ENCODE measurements at regions not wholly inside any gene's neighbourhood (a gene's known extent, or its start where the extent isn't known, plus 50 kb on each side); places are given as distances from the start of the nearest gene placed in this dataset.

DNA sequence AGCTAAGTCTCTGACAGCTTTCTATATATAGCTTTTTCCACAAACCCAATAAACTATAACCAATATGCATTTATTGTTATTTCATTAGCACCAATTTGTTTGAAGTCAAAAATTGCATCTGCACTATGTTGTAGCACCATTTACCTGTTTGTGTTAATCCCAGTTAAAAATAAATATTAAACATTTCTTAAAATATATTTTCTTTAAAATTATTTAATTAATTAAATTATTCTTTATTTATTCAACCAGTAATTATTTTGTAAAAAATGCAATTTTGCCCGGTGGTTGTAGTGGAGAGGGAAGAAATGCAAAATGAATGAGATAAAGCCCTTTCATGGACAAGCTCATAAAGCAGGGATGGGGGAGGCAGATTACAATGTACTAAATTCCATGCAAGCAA is 1257.9 kb downstream of the PCDH17 start:
- H3K27ac ChIP-seq (ENCODE audit: low read depth, low read length): no peak overlapping the region
- no peaks in the 10 kb centered on the region for H3K36me3 ChIP-seq (ENCODE audit: insufficient read depth, low read length)
- H3K4me1 ChIP-seq (ENCODE audit: insufficient read depth, low read length): peaks cover 10% of the 10 kb centered on the region
- H3K4me3 ChIP-seq (ENCODE audit: low read length): no peak overlapping the region
- no peak overlapping the region for H3K9ac ChIP-seq (ENCODE audit: low read depth, low read length)
- no peaks in the 10 kb centered on the region for H3K27me3 ChIP-seq (ENCODE audit: insufficient read depth, low read length)
- H3K9me3 ChIP-seq (ENCODE audit: insufficient read depth, low read depth, low read length): no peaks in the 10 kb centered on the region
- 86% methylated on average over 1 of the region's 1 CpG for WGBS

DNA sequence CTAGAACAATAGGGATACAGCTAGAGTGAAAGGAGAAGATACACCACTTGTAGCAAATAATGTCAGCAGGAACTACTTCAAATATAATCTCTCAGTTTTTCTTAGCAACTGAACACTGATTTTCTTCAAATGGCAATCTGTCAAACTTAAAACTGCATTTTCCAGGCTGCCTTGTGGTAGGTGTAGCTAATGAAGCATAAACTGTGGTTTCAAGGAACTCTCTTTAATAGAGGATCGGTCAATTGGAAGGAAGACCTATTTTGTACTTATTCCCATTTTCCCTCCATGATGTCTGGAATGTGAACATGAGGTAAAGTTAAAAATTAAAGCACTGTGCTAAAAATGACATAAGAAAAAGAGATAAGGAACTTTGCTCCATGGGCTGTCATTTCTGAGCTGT is 1261.9 kb downstream of the PCDH17 start:
- no peaks in the 10 kb centered on the region for H3K9me3 ChIP-seq (ENCODE audit: insufficient read depth, low read depth, low read length)
- H3K27me3 ChIP-seq (ENCODE audit: insufficient read depth, low read length): no peaks in the 10 kb centered on the region
- no peaks in the 10 kb centered on the region for H3K36me3 ChIP-seq (ENCODE audit: insufficient read depth, low read length)
- no peaks in the 10 kb centered on the region for H3K4me1 ChIP-seq (ENCODE audit: insufficient read depth, low read length)
- H3K9ac ChIP-seq (ENCODE audit: low read depth, low read length): no peak overlapping the region
- WGBS: 100% methylated on average over 1 of the region's 1 CpG
- H3K4me3 ChIP-seq (ENCODE audit: low read length): no peak overlapping the region
- no peak overlapping the region for H3K27ac ChIP-seq (ENCODE audit: low read depth, low read length)

DNA sequence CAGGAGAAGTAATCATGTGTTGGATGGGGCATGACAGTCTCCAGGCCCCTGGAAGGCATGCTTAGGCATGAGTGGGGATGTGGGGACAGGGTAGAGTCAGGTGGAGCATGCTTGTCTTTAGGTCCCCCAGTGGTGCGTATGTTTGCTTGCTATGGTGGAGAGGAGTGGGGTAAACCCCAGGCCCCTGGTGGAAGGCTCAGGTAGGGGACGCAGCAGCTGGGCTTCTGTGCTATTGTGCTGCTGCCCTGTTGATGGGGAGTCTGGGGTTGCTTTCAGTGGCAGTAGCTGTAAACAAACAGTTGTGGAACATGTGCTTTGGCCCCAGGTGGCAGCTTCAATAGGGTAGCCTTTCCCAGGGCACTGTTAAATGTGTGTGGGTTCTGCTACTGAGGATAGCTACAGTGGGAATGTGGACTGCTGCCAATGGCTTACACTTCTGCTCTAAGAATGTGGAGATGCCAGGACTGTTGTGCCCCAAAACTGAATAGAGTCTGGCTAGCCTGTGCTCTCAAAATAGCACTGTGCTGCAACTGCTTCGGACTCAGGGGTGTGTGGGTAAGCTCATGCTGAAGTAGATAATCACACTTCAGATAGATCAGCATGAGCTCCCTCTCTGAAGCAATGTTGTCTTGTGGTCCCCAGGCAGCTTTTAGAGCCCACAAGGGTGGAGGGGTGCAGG is 1257.3 kb downstream of the DIAPH3 start:
- no peaks in the 10 kb centered on the region for H3K4me1 ChIP-seq (ENCODE audit: insufficient read depth, low read length)
- H3K27ac ChIP-seq (ENCODE audit: low read depth, low read length): no peak overlapping the region
- no peak overlapping the region for H3K4me3 ChIP-seq (ENCODE audit: low read length)
- WGBS: 91% methylated on average over 3 of the region's 3 CpGs
- no peaks in the 10 kb centered on the region for H3K9me3 ChIP-seq (ENCODE audit: insufficient read depth, low read depth, low read length)
- H3K27me3 ChIP-seq (ENCODE audit: insufficient read depth, low read length): no peaks in the 10 kb centered on the region
- H3K36me3 ChIP-seq (ENCODE audit: insufficient read depth, low read length): no peaks in the 10 kb centered on the region
- no peak overlapping the region for H3K9ac ChIP-seq (ENCODE audit: low read depth, low read length)

DNA sequence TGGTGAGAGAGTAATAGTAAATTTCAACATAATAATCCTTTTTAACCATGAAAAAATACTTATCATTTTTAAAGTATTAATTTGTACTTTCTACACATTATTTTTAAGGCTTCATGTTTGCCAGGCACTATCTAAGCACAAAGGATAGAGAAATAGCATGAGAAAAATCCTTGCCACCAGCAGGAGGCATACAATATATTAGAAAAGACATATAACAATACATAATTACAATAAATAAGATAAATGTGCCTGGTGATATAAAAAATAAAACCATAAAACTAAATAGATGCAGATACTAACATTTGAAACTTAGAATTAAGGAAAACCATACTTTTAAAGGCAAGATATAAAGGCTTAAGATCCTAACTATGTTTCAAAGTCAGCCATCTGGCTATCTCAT is 1256.4 kb downstream of the DIAPH3 start:
- no peak overlapping the region for H3K4me3 ChIP-seq (ENCODE audit: low read length)
- no peaks in the 10 kb centered on the region for H3K9me3 ChIP-seq (ENCODE audit: insufficient read depth, low read depth, low read length)
- H3K36me3 ChIP-seq (ENCODE audit: insufficient read depth, low read length): no peaks in the 10 kb centered on the region
- no peaks in the 10 kb centered on the region for H3K27me3 ChIP-seq (ENCODE audit: insufficient read depth, low read length)
- H3K9ac ChIP-seq (ENCODE audit: low read depth, low read length): no peak overlapping the region
- no peak overlapping the region for H3K27ac ChIP-seq (ENCODE audit: low read depth, low read length)
- H3K4me1 ChIP-seq (ENCODE audit: insufficient read depth, low read length): no peaks in the 10 kb centered on the region

DNA sequence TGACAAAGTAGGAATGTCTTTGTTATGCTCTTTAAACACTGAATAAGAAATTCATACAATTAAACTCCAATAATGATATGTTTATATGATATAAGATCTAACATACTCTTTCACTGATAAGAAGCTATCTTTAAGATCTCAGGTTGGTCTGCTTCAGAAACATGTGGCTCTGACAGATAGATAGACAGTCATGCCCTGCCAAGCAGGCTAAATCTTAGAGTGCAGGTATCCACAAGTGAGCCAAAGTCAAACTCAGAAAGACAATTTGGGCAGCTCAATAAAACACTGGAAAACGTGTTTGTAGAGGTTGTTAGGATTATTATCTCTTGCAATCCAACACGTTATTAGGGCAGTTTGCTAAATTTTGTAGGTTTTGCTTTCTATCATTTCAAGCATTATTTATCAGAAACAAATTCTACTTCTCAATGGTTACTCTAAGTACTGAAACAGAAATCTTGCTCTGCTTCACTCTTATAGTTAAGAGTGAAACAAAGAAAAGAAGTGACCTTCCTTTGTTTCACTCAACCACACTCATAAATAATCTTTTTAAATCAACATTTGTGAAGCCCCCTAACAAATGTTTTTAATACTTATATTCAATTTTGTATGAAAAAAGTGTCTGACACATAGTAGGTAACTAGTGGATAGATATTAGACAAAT is 1255.6 kb downstream of the DIAPH3 start:
- Histone ChIP-seq H3K27me3 (ENCODE audit: insufficient read depth, low read length) (no peaks in the 10 kb centered on the region), H3K36me3 (ENCODE audit: insufficient read depth, low read length) (no peaks in the 10 kb centered on the region), H3K27ac (ENCODE audit: low read depth, low read length) (no peak overlapping the region), H3K9me3 (ENCODE audit: insufficient read depth, low read depth, low read length) (no peaks in the 10 kb centered on the region), H3K4me1 (ENCODE audit: insufficient read depth, low read length) (no peaks in the 10 kb centered on the region), H3K9ac (ENCODE audit: low read depth, low read length) (no peak overlapping the region), H3K4me3 (ENCODE audit: low read length) (no peak overlapping the region)
- 94% methylated on average over 2 of the region's 2 CpGs for WGBS

DNA sequence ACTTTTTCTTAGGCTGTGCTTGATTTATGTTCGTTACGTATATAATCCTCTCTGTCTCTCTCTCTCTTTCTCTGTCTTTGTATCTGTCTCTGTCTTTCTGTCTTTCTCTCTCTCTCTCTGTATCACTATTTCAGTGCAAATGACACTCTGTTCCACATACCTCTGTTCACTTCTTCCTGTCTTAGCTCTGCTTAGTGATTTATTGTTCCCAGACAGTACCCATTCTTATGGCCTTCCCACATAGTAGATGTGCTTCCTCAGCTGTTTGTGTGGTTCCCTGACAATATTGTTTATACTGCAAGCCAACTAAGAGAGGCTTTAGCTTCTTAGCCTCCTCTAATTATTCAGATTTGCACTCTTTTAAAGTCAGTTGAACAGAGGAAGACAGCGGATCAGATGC is 1244.2 kb downstream of the DIAPH3 start:
- 99% methylated on average over 3 of the region's 3 CpGs for WGBS
- no peaks in the 10 kb centered on the region for H3K27me3 ChIP-seq (ENCODE audit: insufficient read depth, low read length)
- no peaks in the 10 kb centered on the region for H3K4me1 ChIP-seq (ENCODE audit: insufficient read depth, low read length)

DNA sequence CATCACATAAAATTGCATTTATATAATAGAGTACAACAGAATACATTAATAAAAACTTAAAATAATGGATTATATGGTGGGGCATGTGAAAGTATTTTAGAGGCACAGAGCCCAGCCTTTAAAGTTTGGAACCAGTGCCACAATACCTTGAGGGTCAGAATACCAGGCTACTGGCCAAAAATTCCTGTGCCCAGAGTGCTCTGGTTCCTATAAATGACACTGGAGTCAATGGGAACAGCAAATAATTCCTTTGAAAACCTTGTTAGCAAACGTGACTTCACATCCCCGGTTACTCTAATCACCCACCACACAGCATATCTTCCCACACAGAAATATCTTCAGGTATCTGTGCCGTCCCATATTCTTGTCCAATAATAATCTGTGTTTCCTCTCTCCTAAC is 1242.6 kb downstream of the DIAPH3 start:
- Histone ChIP-seq H3K9ac (ENCODE audit: low read depth, low read length) (no peak overlapping the region), H3K4me1 (ENCODE audit: insufficient read depth, low read length) (no peaks in the 10 kb centered on the region), H3K4me3 (ENCODE audit: low read length) (no peak overlapping the region), H3K27ac (ENCODE audit: low read depth, low read length) (no peak overlapping the region), H3K36me3 (ENCODE audit: insufficient read depth, low read length) (no peaks in the 10 kb centered on the region), H3K9me3 (ENCODE audit: insufficient read depth, low read depth, low read length) (no peaks in the 10 kb centered on the region), H3K27me3 (ENCODE audit: insufficient read depth, low read length) (no peaks in the 10 kb centered on the region)
- WGBS: 91% methylated on average over 3 of the region's 3 CpGs

More for the DNA sequence above, 1244.2 kb downstream of the DIAPH3 start:
- H3K9me3 ChIP-seq (ENCODE audit: insufficient read depth, low read depth, low read length): no peaks in the 10 kb centered on the region
- no peak overlapping the region for H3K27ac ChIP-seq (ENCODE audit: low read depth, low read length)
- H3K36me3 ChIP-seq (ENCODE audit: insufficient read depth, low read length): no peaks in the 10 kb centered on the region
- no peak overlapping the region for H3K9ac ChIP-seq (ENCODE audit: low read depth, low read length)
- no peak overlapping the region for H3K4me3 ChIP-seq (ENCODE audit: low read length)

DNA sequence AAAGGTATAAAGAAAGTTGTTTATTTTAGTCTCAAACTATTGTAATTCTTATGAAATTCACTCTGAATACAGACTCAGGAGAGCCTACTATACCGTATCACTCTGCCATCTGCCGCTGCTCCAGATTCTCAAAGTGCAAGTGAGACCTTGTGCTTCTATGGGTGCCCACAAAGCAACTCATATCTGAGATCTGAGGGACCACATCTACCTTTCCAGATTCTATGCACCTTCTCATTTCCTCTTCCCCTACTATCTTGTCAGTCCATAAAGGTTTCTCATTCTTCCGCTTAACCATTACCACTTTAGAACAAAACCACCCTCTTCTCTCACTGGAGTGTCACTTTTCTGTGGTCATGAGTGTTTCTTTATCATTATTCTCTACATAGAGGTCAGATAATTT is 1236.9 kb downstream of the DIAPH3 start:
- Histone ChIP-seq H3K27ac (ENCODE audit: low read depth, low read length) (no peak overlapping the region), H3K9me3 (ENCODE audit: insufficient read depth, low read depth, low read length) (no peaks in the 10 kb centered on the region), H3K4me3 (ENCODE audit: low read length) (no peak overlapping the region), H3K27me3 (ENCODE audit: insufficient read depth, low read length) (no peaks in the 10 kb centered on the region), H3K36me3 (ENCODE audit: insufficient read depth, low read length) (no peaks in the 10 kb centered on the region), H3K4me1 (ENCODE audit: insufficient read depth, low read length) (no peaks in the 10 kb centered on the region), H3K9ac (ENCODE audit: low read depth, low read length) (no peak overlapping the region)
- 96% methylated on average over 3 of the region's 3 CpGs for WGBS

DNA sequence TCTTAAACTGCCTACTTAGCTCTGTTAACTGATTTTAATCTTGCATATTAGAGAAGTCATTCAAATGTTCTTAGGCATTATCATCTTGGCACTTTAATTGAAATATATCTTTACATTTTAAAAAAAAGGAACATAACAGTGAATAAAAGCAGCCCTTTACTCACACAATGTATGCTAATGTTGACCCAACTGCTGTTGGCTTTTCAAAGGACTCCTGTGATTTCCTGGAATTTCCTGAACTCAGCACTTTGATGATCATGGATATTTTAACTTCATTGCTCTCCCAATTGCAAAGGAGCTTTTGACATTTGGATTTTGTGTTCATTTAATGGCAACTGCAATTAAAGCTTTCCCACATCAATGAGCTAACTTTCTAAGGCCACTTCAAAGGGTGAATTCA is 1230.3 kb downstream of the DIAPH3 start:
- Histone ChIP-seq H3K9ac (ENCODE audit: low read depth, low read length) (no peak overlapping the region), H3K27me3 (ENCODE audit: insufficient read depth, low read length) (no peaks in the 10 kb centered on the region), H3K36me3 (ENCODE audit: insufficient read depth, low read length) (no peaks in the 10 kb centered on the region), H3K9me3 (ENCODE audit: insufficient read depth, low read depth, low read length) (no peaks in the 10 kb centered on the region), H3K4me3 (ENCODE audit: low read length) (no peak overlapping the region), H3K4me1 (ENCODE audit: insufficient read depth, low read length) (peaks cover 29% of the 10 kb centered on the region), H3K27ac (ENCODE audit: low read depth, low read length) (peak overlapping the region; percentile 33; the same call in 1 of the 2 replicates)

DNA sequence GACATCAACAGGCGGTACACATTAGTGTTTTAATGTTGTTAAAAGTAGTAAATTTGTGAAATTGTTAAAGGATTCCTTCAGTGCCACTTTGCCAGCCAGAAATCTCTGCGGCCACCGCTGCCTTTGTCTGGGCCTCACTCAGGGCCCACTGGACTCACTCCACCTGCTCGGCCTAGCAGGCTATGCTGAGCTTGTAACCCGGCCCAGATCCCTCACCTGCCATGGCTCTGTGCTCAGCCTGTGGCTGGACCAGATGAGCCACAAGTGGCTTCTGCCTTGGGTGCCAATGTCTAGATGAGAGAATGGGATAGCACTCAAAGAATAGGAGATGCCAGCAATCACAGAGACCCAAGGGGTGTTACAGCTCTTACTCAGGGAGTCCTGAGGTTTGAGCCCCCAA is 1228.0 kb downstream of the DIAPH3 start:
- Histone ChIP-seq H3K9ac (ENCODE audit: low read depth, low read length) (no peak overlapping the region), H3K4me1 (ENCODE audit: insufficient read depth, low read length) (peaks cover 29% of the 10 kb centered on the region), H3K36me3 (ENCODE audit: insufficient read depth, low read length) (no peaks in the 10 kb centered on the region), H3K9me3 (ENCODE audit: insufficient read depth, low read depth, low read length) (no peaks in the 10 kb centered on the region), H3K27me3 (ENCODE audit: insufficient read depth, low read length) (no peaks in the 10 kb centered on the region), H3K4me3 (ENCODE audit: low read length) (no peak overlapping the region), H3K27ac (ENCODE audit: low read depth, low read length) (no peak overlapping the region)
- 95% methylated on average over 5 of the region's 5 CpGs for WGBS

DNA sequence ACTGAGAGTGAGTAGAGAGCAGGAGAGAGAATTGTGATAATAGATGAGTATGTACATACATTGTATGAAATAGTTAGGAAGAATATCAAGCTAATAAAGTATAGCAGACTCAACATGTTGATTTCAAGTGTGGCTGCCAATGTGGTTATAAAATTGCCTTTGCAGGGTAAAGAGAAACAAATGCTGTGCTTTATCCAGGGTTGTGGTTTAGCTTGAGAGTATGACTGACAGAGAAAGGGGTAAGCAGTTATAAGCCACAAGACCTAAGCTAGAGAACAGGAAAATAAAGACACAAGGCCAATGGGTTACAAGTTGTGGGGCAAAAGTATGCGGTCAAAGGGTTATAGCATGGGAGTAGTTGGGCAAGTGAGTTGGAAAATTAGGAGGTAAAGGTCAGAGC is 1217.5 kb downstream of the DIAPH3 start:
- 91% methylated on average over 1 of the region's 1 CpG for WGBS
- H3K9me3 ChIP-seq (ENCODE audit: insufficient read depth, low read depth, low read length): peaks cover 29% of the 10 kb centered on the region
- H3K27ac ChIP-seq (ENCODE audit: low read depth, low read length): no peak overlapping the region
- no peak overlapping the region for H3K4me3 ChIP-seq (ENCODE audit: low read length)
- no peaks in the 10 kb centered on the region for H3K36me3 ChIP-seq (ENCODE audit: insufficient read depth, low read length)
- H3K9ac ChIP-seq (ENCODE audit: low read depth, low read length): no peak overlapping the region
- no peaks in the 10 kb centered on the region for H3K4me1 ChIP-seq (ENCODE audit: insufficient read depth, low read length)
- H3K27me3 ChIP-seq (ENCODE audit: insufficient read depth, low read length): no peaks in the 10 kb centered on the region

DNA sequence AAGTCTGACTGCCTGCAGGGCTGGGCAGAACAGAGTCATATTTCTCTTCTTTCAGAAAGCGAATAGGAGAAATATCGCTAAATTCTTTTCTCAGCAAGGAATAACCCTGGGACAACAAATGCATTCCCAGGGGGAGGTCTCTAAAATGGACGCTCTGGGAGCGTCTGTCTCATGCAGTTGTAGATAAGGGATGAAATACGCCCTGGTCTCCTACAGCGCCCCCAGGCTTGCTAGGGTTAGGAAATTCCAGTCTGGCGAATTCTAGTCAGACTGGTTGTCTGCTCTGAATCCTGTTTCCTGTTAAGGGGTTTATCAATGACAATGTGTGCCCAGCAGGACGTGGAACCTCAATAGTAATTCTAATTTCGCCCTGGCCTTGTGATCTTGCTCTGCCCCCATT is 1214.1 kb downstream of the DIAPH3 start:
- Histone ChIP-seq H3K27ac (ENCODE audit: low read depth, low read length) (no peak overlapping the region), H3K4me3 (ENCODE audit: low read length) (no peak overlapping the region), H3K27me3 (ENCODE audit: insufficient read depth, low read length) (no peaks in the 10 kb centered on the region), H3K9ac (ENCODE audit: low read depth, low read length) (no peak overlapping the region), H3K9me3 (ENCODE audit: insufficient read depth, low read depth, low read length) (peaks cover 31% of the 10 kb centered on the region), H3K36me3 (ENCODE audit: insufficient read depth, low read length) (no peaks in the 10 kb centered on the region), H3K4me1 (ENCODE audit: insufficient read depth, low read length) (no peaks in the 10 kb centered on the region)
- WGBS: 93% methylated on average over 9 of the region's 9 CpGs
